ENCODE measurements at regions not wholly inside any gene's neighbourhood (a gene's known extent, or its start where the extent isn't known, plus 50 kb on each side); places are given as distances from the start of the nearest gene placed in this dataset.
A peak's percentile ranks its signal among the peaks of the same experiment; 100 is the strongest.
"Not testable (repeated sequence)": the region's sequence is repeated elsewhere in the genome, so short reads cannot be mapped to it uniquely, and the experiment has no call there.

- H3K4me3 Mint-ChIP-seq, result no peak overlapping the region
- peaks cover 2% of the 10 kb centered on the region for H3K36me3 Mint-ChIP-seq
- H3K4me1 Mint-ChIP-seq, result no peaks in the 10 kb centered on the region
- H3K27ac Mint-ChIP-seq, result no peak overlapping the region
- peaks cover 0 to 4% (median 3%) of the 10 kb centered on the region in 3 donors for H3K9me3 Mint-ChIP-seq
- peaks cover 5% of the 10 kb centered on the region for H3K27me3 Mint-ChIP-seq
Measured at GRCh38 chr6:18062733-18063132, 59.7 kb downstream of the NHLRC1 start.

GRCh38 chr6:18058429-18058828 is 64.0 kb downstream of the NHLRC1 start:
- H3K9me3 Mint-ChIP-seq, result peaks cover 0 to 4% (median 3%) of the 10 kb centered on the region in 3 donors
- no peak overlapping the region for H3K27ac Mint-ChIP-seq
- peaks cover 12% of the 10 kb centered on the region for H3K27me3 Mint-ChIP-seq
- no peak overlapping the region for H3K4me3 Mint-ChIP-seq
- H3K4me1 Mint-ChIP-seq, result peaks cover 0 to 5% (median 0%) of the 10 kb centered on the region in 3 donors
- H3K36me3 Mint-ChIP-seq, result peaks cover 2% of the 10 kb centered on the region

GRCh38 chr6:18055714-18056382 is 66.6 kb downstream of the NHLRC1 start:
- peaks cover 0 to 5% (median 0%) of the 10 kb centered on the region in 3 donors for H3K4me1 Mint-ChIP-seq
- peaks cover 0 to 3% (median 0%) of the 10 kb centered on the region in 3 donors for H3K9me3 Mint-ChIP-seq
- peaks cover 13% of the 10 kb centered on the region for H3K27me3 Mint-ChIP-seq
- no peak overlapping the region for H3K27ac Mint-ChIP-seq
- no peak overlapping the region for H3K4me3 Mint-ChIP-seq
- H3K36me3 Mint-ChIP-seq, result peaks cover 2% of the 10 kb centered on the region

GRCh38 chr6:18055098-18055497 is 67.4 kb downstream of the NHLRC1 start:
- no peak overlapping the region for H3K27ac Mint-ChIP-seq
- H3K27me3 Mint-ChIP-seq, result peaks cover 13% of the 10 kb centered on the region
- H3K9me3 Mint-ChIP-seq, result peaks cover 0 to under 1% (median 0%) of the 10 kb centered on the region in 3 donors
- H3K4me3 Mint-ChIP-seq, result no peak overlapping the region
- peaks cover 0 to 5% (median 0%) of the 10 kb centered on the region in 3 donors for H3K4me1 Mint-ChIP-seq
- peaks cover 4% of the 10 kb centered on the region for H3K36me3 Mint-ChIP-seq

GRCh38 chr6:18053555-18054445 is 66.4 kb upstream of the KIF13A start:
- Mint-ChIP-seq H3K4me1 (peaks cover 2 to 5% (median 5%) of the 10 kb centered on the region in 3 donors), H3K36me3 (peaks cover 5% of the 10 kb centered on the region), H3K4me3 (no peak overlapping the region), H3K27me3 (peaks cover 13% of the 10 kb centered on the region), H3K9me3 (no peaks in the 10 kb centered on the region), H3K27ac (peak overlapping the region in 1 of 3 donors; percentile 37)

- H3K9me3 Mint-ChIP-seq, result no peaks in the 10 kb centered on the region
- no peak overlapping the region for H3K4me3 Mint-ChIP-seq
- H3K27me3 Mint-ChIP-seq, result peaks cover 12% of the 10 kb centered on the region
- H3K4me1 Mint-ChIP-seq, result peaks cover 2 to 6% (median 5%) of the 10 kb centered on the region in 3 donors
- H3K36me3 Mint-ChIP-seq, result peaks cover 5% of the 10 kb centered on the region
- H3K27ac Mint-ChIP-seq, result peak overlapping the region in 1 of 3 donors; percentile 37
Measured at GRCh38 chr6:18053078-18053477, 65.6 kb upstream of the KIF13A start.

GRCh38 chr6:18049646-18050045 is 62.2 kb upstream of the KIF13A start:
- H3K27ac Mint-ChIP-seq, result peak overlapping the region in 1 of 3 donors; percentile 25
- H3K36me3 Mint-ChIP-seq, result peaks cover 5% of the 10 kb centered on the region
- peaks cover 2 to 6% (median 5%) of the 10 kb centered on the region in 3 donors for H3K4me1 Mint-ChIP-seq
- no peak overlapping the region for H3K4me3 Mint-ChIP-seq
- H3K27me3 Mint-ChIP-seq, result peaks cover 8% of the 10 kb centered on the region
- no peaks in the 10 kb centered on the region for H3K9me3 Mint-ChIP-seq

GRCh38 chr6:18048953-18049630 is 61.7 kb upstream of the KIF13A start:
- H3K27ac Mint-ChIP-seq, result peak overlapping the region in 1 of 3 donors; percentile 36
- peaks cover 7% of the 10 kb centered on the region for H3K36me3 Mint-ChIP-seq
- H3K4me1 Mint-ChIP-seq, result peaks cover 2 to 6% (median 5%) of the 10 kb centered on the region in 3 donors
- H3K4me3 Mint-ChIP-seq, result no peak overlapping the region
- no peaks in the 10 kb centered on the region for H3K9me3 Mint-ChIP-seq
- H3K27me3 Mint-ChIP-seq, result peaks cover 8% of the 10 kb centered on the region

GRCh38 chr6:18047406-18047805 is 60.0 kb upstream of the KIF13A start:
- Mint-ChIP-seq H3K9me3 (no peaks in the 10 kb centered on the region), H3K4me1 (peaks cover 0 to 6% (median 2%) of the 10 kb centered on the region in 3 donors), H3K27me3 (no peaks in the 10 kb centered on the region), H3K27ac (no peak overlapping the region), H3K4me3 (no peak overlapping the region), H3K36me3 (peaks cover 9% of the 10 kb centered on the region)

GRCh38 chr6:18045507-18045906 is 58.1 kb upstream of the KIF13A start:
- H3K27ac Mint-ChIP-seq, result no peak overlapping the region
- no peaks in the 10 kb centered on the region for H3K9me3 Mint-ChIP-seq
- peaks cover 0 to 6% (median 2%) of the 10 kb centered on the region in 3 donors for H3K4me1 Mint-ChIP-seq
- H3K36me3 Mint-ChIP-seq, result peaks cover 11% of the 10 kb centered on the region
- no peaks in the 10 kb centered on the region for H3K27me3 Mint-ChIP-seq
- H3K4me3 Mint-ChIP-seq, result no peak overlapping the region

GRCh38 chr6:18044108-18044783 is 56.8 kb upstream of the KIF13A start:
- Mint-ChIP-seq H3K27me3 (no peaks in the 10 kb centered on the region), H3K4me3 (no peak overlapping the region), H3K27ac (no peak overlapping the region), H3K36me3 (peaks cover 12% of the 10 kb centered on the region), H3K9me3 (no peaks in the 10 kb centered on the region), H3K4me1 (peaks cover 0 to 5% (median 2%) of the 10 kb centered on the region in 3 donors)

GRCh38 chr6:18042536-18043145 is 55.2 kb upstream of the KIF13A start:
- H3K27me3 Mint-ChIP-seq, result no peaks in the 10 kb centered on the region
- no peak overlapping the region for H3K4me3 Mint-ChIP-seq
- no peaks in the 10 kb centered on the region for H3K4me1 Mint-ChIP-seq
- peaks cover 9% of the 10 kb centered on the region for H3K36me3 Mint-ChIP-seq
- H3K27ac Mint-ChIP-seq, result no peak overlapping the region
- H3K9me3 Mint-ChIP-seq, result no peaks in the 10 kb centered on the region

- Mint-ChIP-seq H3K36me3 (peaks cover 9% of the 10 kb centered on the region), H3K4me3 (no peak overlapping the region), H3K27me3 (no peaks in the 10 kb centered on the region), H3K4me1 (no peaks in the 10 kb centered on the region), H3K27ac (no peak overlapping the region), H3K9me3 (no peaks in the 10 kb centered on the region)
Measured at GRCh38 chr6:18039481-18039880, 52.0 kb upstream of the KIF13A start.

- H3K27ac Mint-ChIP-seq, result not testable (repeated sequence)
Measured at GRCh38 chr6:18038235-18038634, 50.8 kb upstream of the KIF13A start.

More at GRCh38 chr6:18038235-18038634, 50.8 kb upstream of the KIF13A start:
- not testable (repeated sequence) for H3K27me3 Mint-ChIP-seq, H3K9me3 Mint-ChIP-seq, H3K36me3 Mint-ChIP-seq, H3K4me3 Mint-ChIP-seq, H3K4me1 Mint-ChIP-seq

Measured in IgD-negative memory B cell (primary cell).